Central memory CD8-positive, alpha-beta T cell (primary cell): ENCODE measurements at regions not wholly inside any gene's neighbourhood (a gene's known extent, or its start where the extent isn't known, plus 50 kb on each side); places are given as distances from the start of the nearest gene placed in this dataset.

ENCODE experiments used
- ATAC-seq: fragments of 150-1000 bp; cut with Tn5 transposase; replicated peaks from 2 replicates; pipeline ENCODE4 v1.10.0; 2022; ENCODE audit warnings: mild to moderate bottlenecking, moderate FRiP score, moderate number of reproducible peaks; ENCODE audit not compliant: poor library complexity, severe bottlenecking; ENCODE audit errors: extremely low read depth
- DNase-seq, 2 donors: peaks; one replicate each; pipeline ENCODE4 v3.0.0; 2021; ENCODE audit warnings: low spot score in 2 of 2
- H3K27ac Mint-ChIP-seq: one replicate; pipeline ENCODE4 v1.8.0; 2022; ENCODE audit warnings: low read depth, mild to moderate bottlenecking, moderate library complexity, mixed read lengths
- H3K27me3 Mint-ChIP-seq: one replicate; pipeline ENCODE4 v1.8.0; 2022; ENCODE audit warnings: mixed read lengths
- H3K36me3 Mint-ChIP-seq: one replicate; pipeline ENCODE4 v1.8.0; 2022; ENCODE audit warnings: mild to moderate bottlenecking, moderate library complexity, mixed read lengths; ENCODE audit not compliant: insufficient read depth
- H3K4me1 Mint-ChIP-seq: one replicate; pipeline ENCODE4 v1.8.0; 2022; ENCODE audit warnings: mixed read lengths
- H3K4me3 Mint-ChIP-seq: one replicate; pipeline ENCODE4 v1.8.0; 2022; ENCODE audit warnings: mild to moderate bottlenecking, moderate library complexity, mixed read lengths
- H3K9me3 Mint-ChIP-seq: one replicate; pipeline ENCODE4 v1.8.0; 2022; ENCODE audit warnings: mixed read lengths

- no peaks in the 10 kb centered on the region for H3K36me3 Mint-ChIP-seq
- no peaks in the 10 kb centered on the region for H3K9me3 Mint-ChIP-seq
- ATAC-seq: no peak
- H3K4me1 Mint-ChIP-seq: no peaks in the 10 kb centered on the region
- no peak overlapping the region for H3K4me3 Mint-ChIP-seq
- peaks cover 45% of the 10 kb centered on the region for H3K27me3 Mint-ChIP-seq
- DNase-seq: no peak
- no peak overlapping the region for H3K27ac Mint-ChIP-seq
These were observed 75.1 kb downstream of the LINGO1 start for GRCh38 chr15:77557564-77557963.

DNA sequence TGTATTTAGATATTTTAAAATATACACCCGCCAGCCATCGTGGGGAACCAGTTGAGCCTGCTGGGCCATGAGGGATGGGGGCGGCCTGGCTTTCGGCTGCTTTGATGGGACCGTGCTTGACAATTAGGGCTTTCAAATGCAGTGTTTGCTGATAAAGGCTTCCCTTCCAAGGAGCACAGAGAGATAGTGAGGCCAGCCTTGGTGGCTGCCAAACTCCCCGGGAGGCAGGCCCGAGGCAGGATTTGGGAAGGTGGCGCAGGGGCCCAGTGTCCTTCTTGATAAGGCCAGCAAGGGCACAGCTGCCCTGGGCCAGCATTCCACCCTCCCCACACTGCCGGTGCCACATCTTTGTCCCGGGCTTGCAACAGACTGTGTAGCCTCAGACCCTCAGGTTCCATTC is 75.6 kb downstream of the LINGO1 start:
- Mint-ChIP-seq H3K36me3 (no peaks in the 10 kb centered on the region), H3K27me3 (peaks cover 41% of the 10 kb centered on the region), H3K4me3 (no peak overlapping the region), H3K9me3 (no peaks in the 10 kb centered on the region), H3K4me1 (no peaks in the 10 kb centered on the region), H3K27ac (no peak overlapping the region)
- ATAC-seq (no peak), DNase-seq (no peak)

GRCh38 chr15:77556622-77557021 is 76.1 kb downstream of the LINGO1 start:
- Mint-ChIP-seq H3K27ac (no peak overlapping the region), H3K9me3 (no peaks in the 10 kb centered on the region), H3K4me1 (no peaks in the 10 kb centered on the region), H3K36me3 (no peaks in the 10 kb centered on the region), H3K27me3 (peaks cover 36% of the 10 kb centered on the region), H3K4me3 (no peak overlapping the region)
- DNase-seq: no peak
- ATAC-seq: no peak

GRCh38 chr15:77555232-77555631 is 77.5 kb downstream of the LINGO1 start:
- no peaks in the 10 kb centered on the region for H3K36me3 Mint-ChIP-seq
- no peak overlapping the region for H3K27ac Mint-ChIP-seq
- H3K27me3 Mint-ChIP-seq: peaks cover 22% of the 10 kb centered on the region
- no peaks in the 10 kb centered on the region for H3K9me3 Mint-ChIP-seq
- H3K4me3 Mint-ChIP-seq: no peak overlapping the region
- DNase-seq (no peak), ATAC-seq (no peak)
- no peaks in the 10 kb centered on the region for H3K4me1 Mint-ChIP-seq

DNA sequence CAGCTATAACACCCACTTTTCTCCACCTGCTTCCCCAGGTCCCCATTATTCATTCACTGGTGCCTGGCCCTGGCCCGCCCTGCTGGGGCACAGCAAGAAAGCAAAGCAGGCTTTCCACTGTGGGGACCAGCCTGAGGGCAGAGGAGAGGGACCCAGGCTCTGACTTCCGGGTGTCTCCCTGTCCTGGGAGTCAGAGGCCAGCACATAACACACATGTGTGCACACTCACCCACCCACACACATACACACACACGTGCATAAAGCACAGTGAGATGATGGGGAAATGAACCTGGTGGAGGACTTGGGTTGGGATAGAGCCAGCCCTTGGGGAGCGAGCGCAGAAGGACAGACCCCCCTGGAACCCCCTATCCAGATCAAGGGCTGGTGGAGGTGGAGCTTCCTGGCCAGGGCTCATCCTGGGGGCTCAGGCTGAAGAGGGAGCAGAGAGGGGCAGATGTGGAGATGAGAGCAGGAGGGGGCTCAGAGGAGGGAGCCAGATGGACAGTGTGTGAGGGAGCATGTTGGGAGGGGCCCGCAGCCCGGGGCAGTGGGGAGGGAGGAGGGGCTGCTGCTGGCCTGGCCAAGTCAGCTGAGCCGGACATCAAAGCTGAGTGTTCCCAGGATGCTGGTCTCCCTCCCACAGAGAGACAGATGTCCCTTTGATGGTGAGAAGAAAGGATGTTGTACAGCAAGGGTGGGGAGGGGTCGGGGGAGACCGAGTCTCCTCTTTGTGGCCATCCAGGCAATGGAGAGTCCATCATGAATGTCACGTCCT is 78.2 kb downstream of the LINGO1 start:
- Mint-ChIP-seq H3K27ac (no peak overlapping the region), H3K27me3 (peaks cover 15% of the 10 kb centered on the region), H3K9me3 (no peaks in the 10 kb centered on the region), H3K36me3 (no peaks in the 10 kb centered on the region), H3K4me3 (no peak overlapping the region), H3K4me1 (no peaks in the 10 kb centered on the region)
- ATAC-seq (no peak), DNase-seq (no peak)

GRCh38 chr15:77553695-77554094 is 79.0 kb downstream of the LINGO1 start:
- H3K27me3 Mint-ChIP-seq: peaks cover 8% of the 10 kb centered on the region
- H3K27ac Mint-ChIP-seq: no peak overlapping the region
- DNase-seq (no peak), ATAC-seq (no peak)
- H3K4me1 Mint-ChIP-seq: no peaks in the 10 kb centered on the region
- no peaks in the 10 kb centered on the region for H3K36me3 Mint-ChIP-seq
- no peak overlapping the region for H3K4me3 Mint-ChIP-seq
- no peaks in the 10 kb centered on the region for H3K9me3 Mint-ChIP-seq

GRCh38 chr15:77553257-77553656 is 79.5 kb downstream of the LINGO1 start:
- no peaks in the 10 kb centered on the region for H3K36me3 Mint-ChIP-seq
- DNase-seq (no peak), ATAC-seq (no peak)
- H3K9me3 Mint-ChIP-seq: no peaks in the 10 kb centered on the region
- peaks cover 8% of the 10 kb centered on the region for H3K27me3 Mint-ChIP-seq
- H3K27ac Mint-ChIP-seq: no peak overlapping the region
- H3K4me1 Mint-ChIP-seq: no peaks in the 10 kb centered on the region
- no peak overlapping the region for H3K4me3 Mint-ChIP-seq

- ATAC-seq (no peak), DNase-seq (no peak)
- Mint-ChIP-seq H3K9me3 (no peaks in the 10 kb centered on the region), H3K36me3 (no peaks in the 10 kb centered on the region), H3K4me1 (no peaks in the 10 kb centered on the region), H3K27me3 (peaks cover 8% of the 10 kb centered on the region), H3K4me3 (no peak overlapping the region), H3K27ac (no peak overlapping the region)
These were observed 80.6 kb downstream of the LINGO1 start for GRCh38 chr15:77552066-77552465.

GRCh38 chr15:77550301-77551251 is 82.1 kb downstream of the LINGO1 start:
- Mint-ChIP-seq H3K4me1 (no peaks in the 10 kb centered on the region), H3K9me3 (no peaks in the 10 kb centered on the region), H3K27ac (no peak overlapping the region), H3K27me3 (peaks cover 11% of the 10 kb centered on the region), H3K36me3 (no peaks in the 10 kb centered on the region), H3K4me3 (no peak overlapping the region)
- DNase-seq (no peak), ATAC-seq (no peak)

DNA sequence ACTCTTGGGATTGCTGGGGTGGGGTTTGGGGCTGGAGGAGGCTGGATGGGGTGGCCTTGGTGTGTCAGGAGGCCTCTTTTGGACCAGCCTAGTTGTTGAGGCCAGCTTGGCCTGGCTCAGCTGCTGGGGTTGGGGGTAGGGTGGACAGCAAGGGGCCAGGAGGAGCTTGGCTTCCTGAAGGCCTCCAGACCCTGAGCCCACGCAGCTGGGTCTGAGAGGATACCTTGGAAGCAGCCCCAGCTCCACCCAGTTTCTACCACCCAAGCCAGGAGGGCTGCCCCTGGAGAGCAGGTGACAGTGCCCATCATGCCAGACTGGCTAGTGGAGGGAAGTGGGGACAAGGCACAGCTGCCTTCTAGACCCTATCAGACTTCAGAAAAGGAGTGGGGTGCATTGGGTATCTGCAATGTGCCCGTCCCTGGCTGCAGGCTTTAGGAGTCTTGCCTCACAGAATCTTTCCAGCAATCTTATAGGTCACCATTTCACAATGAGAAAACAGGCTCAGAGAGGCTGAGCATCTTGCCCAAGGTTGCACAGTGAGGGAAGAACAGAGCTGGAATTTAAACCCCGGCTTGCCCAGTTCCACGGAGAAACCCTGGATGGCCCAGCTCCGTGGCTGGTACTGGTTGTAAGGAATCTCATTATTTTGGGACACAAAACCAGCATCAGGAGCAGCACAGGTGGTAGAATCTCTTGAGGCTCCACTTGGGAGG is 83.0 kb downstream of the LINGO1 start:
- H3K27me3 Mint-ChIP-seq: peaks cover 20% of the 10 kb centered on the region
- H3K36me3 Mint-ChIP-seq: no peaks in the 10 kb centered on the region
- DNase-seq (no peak), ATAC-seq (no peak)
- H3K4me1 Mint-ChIP-seq: no peaks in the 10 kb centered on the region
- no peaks in the 10 kb centered on the region for H3K9me3 Mint-ChIP-seq
- H3K27ac Mint-ChIP-seq: no peak overlapping the region
- no peak overlapping the region for H3K4me3 Mint-ChIP-seq

DNA sequence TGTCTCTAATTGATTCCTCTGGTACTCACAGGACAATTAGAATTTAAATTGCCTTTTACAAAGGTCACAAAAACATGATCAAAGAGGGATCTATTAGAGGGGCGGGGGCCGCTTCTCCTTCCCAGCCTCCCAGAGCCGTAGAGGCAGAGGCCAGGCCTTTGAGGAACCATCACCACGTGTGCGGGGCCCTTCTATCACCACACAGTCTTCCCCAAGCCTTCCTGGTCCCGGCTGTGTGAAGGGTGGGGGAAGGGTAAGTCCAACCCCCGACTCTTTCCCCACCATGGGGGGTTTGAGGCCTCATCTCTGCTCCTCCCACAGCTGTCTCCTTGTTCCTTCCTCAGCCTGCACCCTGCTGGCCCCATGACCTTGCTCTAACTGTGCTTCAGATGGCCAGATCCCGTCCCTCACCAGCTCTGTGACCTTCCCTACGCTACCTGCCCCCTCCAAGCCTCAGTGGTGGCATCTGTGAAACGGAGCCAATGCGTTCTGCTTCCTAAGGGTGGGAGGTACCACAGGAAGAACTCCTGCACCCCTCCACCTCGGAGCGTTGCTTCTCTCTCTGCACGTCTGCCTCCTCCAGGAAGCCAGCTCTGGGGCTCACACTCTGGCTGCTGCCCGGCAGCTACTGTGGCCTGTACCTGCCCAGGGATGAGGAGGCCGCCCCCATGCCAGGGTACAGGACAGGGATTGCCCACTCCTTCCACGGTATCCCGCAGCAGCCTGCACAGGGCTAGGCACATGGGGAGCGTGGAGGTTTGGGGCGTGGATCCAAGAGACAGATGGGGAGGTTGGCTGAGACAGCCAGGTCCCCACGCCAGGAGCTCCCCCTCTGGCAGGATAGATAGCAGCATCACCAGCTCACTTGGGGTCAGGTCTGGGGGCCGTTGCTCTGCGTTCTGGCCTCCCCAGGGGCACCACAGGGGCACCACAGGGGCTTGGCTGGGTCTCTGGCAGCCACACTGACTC is 83.8 kb downstream of the LINGO1 start:
- ATAC-seq (no peak), DNase-seq (no peak)
- H3K4me1 Mint-ChIP-seq: no peaks in the 10 kb centered on the region
- no peak overlapping the region for H3K27ac Mint-ChIP-seq
- H3K4me3 Mint-ChIP-seq: no peak overlapping the region
- H3K36me3 Mint-ChIP-seq: no peaks in the 10 kb centered on the region
- H3K27me3 Mint-ChIP-seq: peaks cover 16% of the 10 kb centered on the region
- no peaks in the 10 kb centered on the region for H3K9me3 Mint-ChIP-seq
